B cell (primary cell): ENCODE measurements at regions not wholly inside any gene's neighbourhood (a gene's known extent, or its start where the extent isn't known, plus 50 kb on each side); places are given as distances from the start of the nearest gene placed in this dataset.
"Not testable (repeated sequence)": the region's sequence is repeated elsewhere in the genome, so short reads cannot be mapped to it uniquely, and the experiment has no call there.

ENCODE experiments used
- EZH2 ChIP-seq: IDR thresholded peaks from 2 replicates; pipeline ENCODE4 v1.6.1; 2012; ENCODE audit warnings: borderline replicate concordance, low read depth, mild to moderate bottlenecking, moderate library complexity, low read length; ENCODE audit not compliant: insufficient read depth, poor library complexity, severe bottlenecking
- TF ChIP-seq, protein P1 (sequence below): fragments of 200-600 bp; IDR thresholded peaks from one replicate; pipeline ENCODE4 v1.8.0; 2022; ENCODE audit warnings: antibody characterized with exemption, mild to moderate bottlenecking

GRCh38 chr2:61598515-61599156 lies 60.5 kb upstream of the XPO1 start:
- TF ChIP-seq, protein P1, sequence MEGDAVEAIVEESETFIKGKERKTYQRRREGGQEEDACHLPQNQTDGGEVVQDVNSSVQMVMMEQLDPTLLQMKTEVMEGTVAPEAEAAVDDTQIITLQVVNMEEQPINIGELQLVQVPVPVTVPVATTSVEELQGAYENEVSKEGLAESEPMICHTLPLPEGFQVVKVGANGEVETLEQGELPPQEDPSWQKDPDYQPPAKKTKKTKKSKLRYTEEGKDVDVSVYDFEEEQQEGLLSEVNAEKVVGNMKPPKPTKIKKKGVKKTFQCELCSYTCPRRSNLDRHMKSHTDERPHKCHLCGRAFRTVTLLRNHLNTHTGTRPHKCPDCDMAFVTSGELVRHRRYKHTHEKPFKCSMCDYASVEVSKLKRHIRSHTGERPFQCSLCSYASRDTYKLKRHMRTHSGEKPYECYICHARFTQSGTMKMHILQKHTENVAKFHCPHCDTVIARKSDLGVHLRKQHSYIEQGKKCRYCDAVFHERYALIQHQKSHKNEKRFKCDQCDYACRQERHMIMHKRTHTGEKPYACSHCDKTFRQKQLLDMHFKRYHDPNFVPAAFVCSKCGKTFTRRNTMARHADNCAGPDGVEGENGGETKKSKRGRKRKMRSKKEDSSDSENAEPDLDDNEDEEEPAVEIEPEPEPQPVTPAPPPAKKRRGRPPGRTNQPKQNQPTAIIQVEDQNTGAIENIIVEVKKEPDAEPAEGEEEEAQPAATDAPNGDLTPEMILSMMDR, result not testable (repeated sequence)
- TF ChIP-seq EZH2, result not testable (repeated sequence)
